SKM-1 (cell line): ENCODE measurements at regions not wholly inside any gene's neighbourhood (a gene's known extent, or its start where the extent isn't known, plus 50 kb on each side); places are given as distances from the start of the nearest gene placed in this dataset.

Experiments
- DNase-seq: peaks from one replicate; lab custom pipeline; 2025; ENCODE audit not compliant: unreplicated experiment; lab: John Stamatoyannopoulos, UW

- DNase-seq: no peak
These were observed 473.9 kb upstream of the THBS1 start for GRCh38 chr15:39106950-39107349.

GRCh38 chr15:39108021-39108420, 472.9 kb upstream of the THBS1 start:
- no peak for DNase-seq

- DNase-seq: no peak
These were observed 470.5 kb upstream of the THBS1 start for GRCh38 chr15:39110336-39110735.

- DNase-seq: no peak
These were observed 470.1 kb upstream of the THBS1 start for GRCh38 chr15:39110746-39111145.

GRCh38 chr15:39113741-39114140, 467.1 kb upstream of the THBS1 start:
- no peak for DNase-seq

- DNase-seq: no peak
These were observed 466.0 kb upstream of the THBS1 start for GRCh38 chr15:39114690-39115378.

- DNase-seq: no peak
These were observed 465.4 kb upstream of the THBS1 start for GRCh38 chr15:39115379-39116057.

GRCh38 chr15:39118510-39118909, 462.4 kb upstream of the THBS1 start:
- no peak for DNase-seq

GRCh38 chr15:39124155-39124552, 456.7 kb upstream of the THBS1 start:
- DNase-seq: no peak

GRCh38 chr15:39124553-39125171, 456.2 kb upstream of the THBS1 start:
- no peak for DNase-seq

GRCh38 chr15:39125226-39125625, 455.7 kb upstream of the THBS1 start:
- DNase-seq: no peak

- DNase-seq: peak; percentile 12
These were observed 455.0 kb upstream of the THBS1 start for GRCh38 chr15:39125904-39126303.

- DNase-seq: no peak
These were observed 453.6 kb upstream of the THBS1 start for GRCh38 chr15:39127151-39127790.

- peak; percentile 46 for DNase-seq
These were observed 452.8 kb upstream of the THBS1 start for GRCh38 chr15:39127925-39128617.

GRCh38 chr15:39128746-39129145, 452.1 kb upstream of the THBS1 start:
- DNase-seq: no peak

GRCh38 chr15:39130556-39131379, 450.1 kb upstream of the THBS1 start:
- no peak for DNase-seq

GRCh38 chr15:39131609-39132008, 449.3 kb upstream of the THBS1 start:
- no peak for DNase-seq

- no peak for DNase-seq
These were observed 448.8 kb upstream of the THBS1 start for GRCh38 chr15:39132070-39132469.

GRCh38 chr15:39132954-39133600, 447.8 kb upstream of the THBS1 start:
- DNase-seq: peak; percentile 11

- no peak for DNase-seq
These were observed 446.6 kb upstream of the THBS1 start for GRCh38 chr15:39134282-39134681.
